Body of pancreas (tissue), 4 donors: ENCODE measurements at regions not wholly inside any gene's neighbourhood (a gene's known extent, or its start where the extent isn't known, plus 50 kb on each side); places are given as distances from the start of the nearest gene placed in this dataset.

Source experiments
- POLR2A ChIP-seq, 3 donors: fragments of 450-650 bp; IDR thresholded peaks; one replicate each; pipeline ENCODE4 v1.6.1; 2016; ENCODE audit warnings: antibody characterized with exemption in 3 of 3, mild to moderate bottlenecking in 2 of 3
- TF ChIP-seq, protein P1 (sequence below), 7 experiments: fragments of 450-650 bp in 4 of 7; fragments of 200-600 bp in 3 of 7; sonication (generic) in 3 of 7; IDR thresholded peaks; one replicate each; pipeline ENCODE4 v1.5.1; 2016 to 2019; ENCODE audit warnings: antibody characterized with exemption in 7 of 7

DNA sequence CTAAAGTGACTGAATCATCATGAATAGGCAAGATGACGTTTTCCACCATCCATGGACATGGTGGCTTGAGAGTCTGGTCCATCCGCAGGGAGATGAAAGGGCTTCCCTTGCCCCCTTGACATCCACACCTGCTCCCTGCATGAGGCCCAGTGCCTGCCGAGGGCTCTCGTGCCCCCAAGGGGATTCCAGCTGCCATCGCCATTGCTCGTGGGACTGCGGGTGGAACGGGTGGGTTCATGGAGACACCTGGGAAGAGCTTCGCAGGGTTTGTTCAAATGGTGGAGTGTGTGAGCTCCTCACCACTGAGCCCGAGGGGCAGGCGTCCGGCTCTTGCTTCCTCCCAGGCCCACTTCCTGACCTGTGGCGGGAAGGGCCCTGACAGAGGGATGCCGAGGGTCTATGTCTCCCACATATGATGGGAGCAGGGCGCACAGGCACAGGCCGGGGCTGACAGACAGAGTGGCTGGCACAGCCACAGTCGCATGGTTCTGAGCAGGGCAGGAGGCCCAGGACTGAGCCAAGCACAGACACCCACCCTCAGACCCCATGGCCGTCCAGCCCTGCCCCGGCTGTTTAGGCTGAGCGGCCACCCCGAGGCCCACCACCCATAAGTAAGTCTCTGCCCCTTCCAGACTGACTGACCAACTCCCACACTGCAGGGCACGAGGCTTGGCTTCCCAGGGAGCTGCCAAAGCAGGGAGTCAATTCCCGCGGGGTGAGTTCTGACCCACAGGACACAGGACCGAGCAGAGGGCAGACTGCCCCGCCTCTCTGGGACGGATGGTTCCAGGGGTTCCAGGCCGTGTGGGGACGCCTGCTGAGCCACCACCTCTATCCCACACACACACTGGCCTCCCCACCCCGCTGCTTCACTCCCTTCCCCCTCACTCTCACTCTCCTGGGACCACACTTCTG is 70.0 kb upstream of the PPP1R26 start:
- TF ChIP-seq, protein P1, sequence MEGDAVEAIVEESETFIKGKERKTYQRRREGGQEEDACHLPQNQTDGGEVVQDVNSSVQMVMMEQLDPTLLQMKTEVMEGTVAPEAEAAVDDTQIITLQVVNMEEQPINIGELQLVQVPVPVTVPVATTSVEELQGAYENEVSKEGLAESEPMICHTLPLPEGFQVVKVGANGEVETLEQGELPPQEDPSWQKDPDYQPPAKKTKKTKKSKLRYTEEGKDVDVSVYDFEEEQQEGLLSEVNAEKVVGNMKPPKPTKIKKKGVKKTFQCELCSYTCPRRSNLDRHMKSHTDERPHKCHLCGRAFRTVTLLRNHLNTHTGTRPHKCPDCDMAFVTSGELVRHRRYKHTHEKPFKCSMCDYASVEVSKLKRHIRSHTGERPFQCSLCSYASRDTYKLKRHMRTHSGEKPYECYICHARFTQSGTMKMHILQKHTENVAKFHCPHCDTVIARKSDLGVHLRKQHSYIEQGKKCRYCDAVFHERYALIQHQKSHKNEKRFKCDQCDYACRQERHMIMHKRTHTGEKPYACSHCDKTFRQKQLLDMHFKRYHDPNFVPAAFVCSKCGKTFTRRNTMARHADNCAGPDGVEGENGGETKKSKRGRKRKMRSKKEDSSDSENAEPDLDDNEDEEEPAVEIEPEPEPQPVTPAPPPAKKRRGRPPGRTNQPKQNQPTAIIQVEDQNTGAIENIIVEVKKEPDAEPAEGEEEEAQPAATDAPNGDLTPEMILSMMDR (IDR thresholded peaks at IDR 0.05), result no peak
- TF ChIP-seq POLR2A (IDR thresholded peaks at IDR 0.05), result no peak
